Astrocyte (in vitro differentiated cells and primary cell): ENCODE measurements at regions not wholly inside any gene's neighbourhood (a gene's known extent, or its start where the extent isn't known, plus 50 kb on each side); places are given as distances from the start of the nearest gene placed in this dataset.

Source experiments
- DNase-seq: peaks from one replicate; pipeline ENCODE4 v3.0.0-alpha.2; 2010; ENCODE audit warnings: low read depth
- FAIRE-seq: peaks from 2 replicates; lab custom pipeline; 2011; peaks lifted over from hg19 to GRCh38; lab: Jason Lieb, UNC
- H2AFZ ChIP-seq: 2 replicates; pipeline ENCODE4 v1.6.0; 2012; ENCODE audit warnings: low read depth, low read length, inconsistent platforms
- H3K27ac ChIP-seq: 2 replicates; pipeline ENCODE4 v1.5.1; 2011; ENCODE audit warnings: low read depth, low read length, inconsistent platforms
- H3K27me3 ChIP-seq: 2 replicates; pipeline ENCODE4 v1.6.0; 2011; ENCODE audit warnings: low read length, inconsistent platforms; ENCODE audit not compliant: insufficient read depth
- H3K36me3 ChIP-seq: 2 replicates; pipeline ENCODE4 v1.5.1; 2011; ENCODE audit warnings: low read length, inconsistent platforms; ENCODE audit not compliant: insufficient read depth
- H3K4me1 ChIP-seq: 2 replicates; pipeline ENCODE4 v1.5.1; 2011; ENCODE audit warnings: low read length, inconsistent platforms; ENCODE audit not compliant: insufficient read depth
- H3K4me2 ChIP-seq: 2 replicates; pipeline ENCODE4 v1.6.0; 2012; ENCODE audit warnings: low read length, inconsistent platforms
- H3K4me3 ChIP-seq: 2 replicates; pipeline ENCODE4 v1.5.1; 2011; ENCODE audit warnings: low read depth, mild to moderate bottlenecking, low read length, inconsistent platforms; ENCODE audit not compliant: insufficient read depth
- H3K79me2 ChIP-seq: 2 replicates; pipeline ENCODE4 v1.6.0; 2012; ENCODE audit warnings: mild to moderate bottlenecking, low read length, inconsistent platforms; ENCODE audit not compliant: insufficient read depth
- H3K9ac ChIP-seq: 2 replicates; pipeline ENCODE4 v1.6.0; 2012; ENCODE audit warnings: mild to moderate bottlenecking, low read length, inconsistent platforms
- H3K9me3 ChIP-seq: 2 replicates; pipeline ENCODE4 v1.5.1; 2012; ENCODE audit warnings: low read depth, mild to moderate bottlenecking, low read length, inconsistent platforms; ENCODE audit not compliant: insufficient read depth
- H4K20me1 ChIP-seq: 2 replicates; pipeline ENCODE4 v1.6.0; 2012; ENCODE audit warnings: low read length, inconsistent platforms; ENCODE audit not compliant: insufficient read depth
- H3K27ac Mint-ChIP-seq: one replicate; pipeline ENCODE4 v1.8.0; 2021; ENCODE audit warnings: mild to moderate bottlenecking, mixed read lengths; ENCODE audit not compliant: unreplicated experiment
- H3K27me3 Mint-ChIP-seq: one replicate; pipeline ENCODE4 v1.8.0; 2021; ENCODE audit warnings: low read depth, mixed read lengths; ENCODE audit not compliant: unreplicated experiment
- H3K36me3 Mint-ChIP-seq: one replicate; pipeline ENCODE4 v1.8.0; 2021; ENCODE audit warnings: low read depth, mixed read lengths; ENCODE audit not compliant: unreplicated experiment
- H3K4me1 Mint-ChIP-seq: one replicate; pipeline ENCODE4 v1.8.0; 2021; ENCODE audit warnings: low read depth, mixed read lengths; ENCODE audit not compliant: unreplicated experiment
- H3K4me3 Mint-ChIP-seq: one replicate; pipeline ENCODE4 v1.8.0; 2021; ENCODE audit warnings: mild to moderate bottlenecking, moderate library complexity, mixed read lengths; ENCODE audit not compliant: unreplicated experiment
- H3K9me3 Mint-ChIP-seq: one replicate; pipeline ENCODE4 v1.8.0; 2021; ENCODE audit warnings: mild to moderate bottlenecking, mixed read lengths; ENCODE audit not compliant: unreplicated experiment
- EZH2 ChIP-seq: IDR thresholded peaks from 2 replicates; pipeline ENCODE4 v1.6.1; 2012; ENCODE audit warnings: mild to moderate bottlenecking, low read length, inconsistent platforms; ENCODE audit not compliant: insufficient read depth
- TF ChIP-seq, protein P1 (sequence below): IDR thresholded peaks from 2 replicates; pipeline ENCODE4 v1.5.1; 2011; ENCODE audit warnings: low read depth, mild to moderate bottlenecking, inconsistent platforms, low read length, moderate library complexity; ENCODE audit not compliant: insufficient read depth

DNA sequence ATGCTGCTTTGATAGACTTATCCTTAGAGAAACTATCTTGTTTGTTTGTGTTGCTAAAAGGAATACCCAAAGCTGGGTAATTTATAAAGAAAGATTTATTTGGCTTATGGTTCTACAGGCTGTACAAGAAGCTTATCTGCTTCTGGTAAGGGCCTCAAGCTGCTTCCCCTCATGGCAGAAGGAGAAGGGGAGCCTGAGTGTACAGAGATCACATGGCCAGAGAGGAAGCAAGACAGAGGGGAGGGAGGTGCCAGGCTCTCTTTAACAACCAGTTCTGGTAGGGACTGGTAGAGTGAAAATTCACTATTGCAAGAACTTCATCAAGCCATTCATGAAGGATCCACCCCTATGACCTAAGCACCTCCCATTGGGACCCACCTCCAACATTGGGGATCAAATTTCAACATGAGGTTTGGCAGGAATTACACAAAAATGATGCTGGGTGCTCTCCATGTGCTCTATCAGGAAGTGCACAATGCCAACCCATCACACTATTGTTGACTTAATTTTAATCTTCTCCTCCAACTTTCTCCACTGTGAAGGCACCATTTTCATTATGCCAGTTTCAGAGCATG is 115.1 kb upstream of the SHB start:
- Mint-ChIP-seq H3K4me1 (peaks cover 25% of the 10 kb centered on the region), H3K4me3 (no peak overlapping the region), H3K27me3 (peaks cover 4% of the 10 kb centered on the region), H3K27ac (no peak overlapping the region), H3K9me3 (peaks cover 2% of the 10 kb centered on the region), H3K36me3 (peaks cover 5% of the 10 kb centered on the region)
- Histone ChIP-seq H3K4me1 (peaks cover 5% of the 10 kb centered on the region), H3K4me3 (no peak overlapping the region), H3K9ac (no peak overlapping the region), H3K27ac (no peak overlapping the region), H3K9me3 (no peaks in the 10 kb centered on the region), H3K36me3 (no peaks in the 10 kb centered on the region), H3K79me2 (no peaks in the 10 kb centered on the region), H3K4me2 (no peak overlapping the region), H4K20me1 (no peaks in the 10 kb centered on the region), H2AFZ (no peak overlapping the region), H3K27me3 (no peaks in the 10 kb centered on the region)
- DNase-seq (peak; percentile 35), FAIRE-seq (no peak)
- TF ChIP-seq, protein P1, sequence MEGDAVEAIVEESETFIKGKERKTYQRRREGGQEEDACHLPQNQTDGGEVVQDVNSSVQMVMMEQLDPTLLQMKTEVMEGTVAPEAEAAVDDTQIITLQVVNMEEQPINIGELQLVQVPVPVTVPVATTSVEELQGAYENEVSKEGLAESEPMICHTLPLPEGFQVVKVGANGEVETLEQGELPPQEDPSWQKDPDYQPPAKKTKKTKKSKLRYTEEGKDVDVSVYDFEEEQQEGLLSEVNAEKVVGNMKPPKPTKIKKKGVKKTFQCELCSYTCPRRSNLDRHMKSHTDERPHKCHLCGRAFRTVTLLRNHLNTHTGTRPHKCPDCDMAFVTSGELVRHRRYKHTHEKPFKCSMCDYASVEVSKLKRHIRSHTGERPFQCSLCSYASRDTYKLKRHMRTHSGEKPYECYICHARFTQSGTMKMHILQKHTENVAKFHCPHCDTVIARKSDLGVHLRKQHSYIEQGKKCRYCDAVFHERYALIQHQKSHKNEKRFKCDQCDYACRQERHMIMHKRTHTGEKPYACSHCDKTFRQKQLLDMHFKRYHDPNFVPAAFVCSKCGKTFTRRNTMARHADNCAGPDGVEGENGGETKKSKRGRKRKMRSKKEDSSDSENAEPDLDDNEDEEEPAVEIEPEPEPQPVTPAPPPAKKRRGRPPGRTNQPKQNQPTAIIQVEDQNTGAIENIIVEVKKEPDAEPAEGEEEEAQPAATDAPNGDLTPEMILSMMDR: no peak
- no peak for TF ChIP-seq EZH2

DNA sequence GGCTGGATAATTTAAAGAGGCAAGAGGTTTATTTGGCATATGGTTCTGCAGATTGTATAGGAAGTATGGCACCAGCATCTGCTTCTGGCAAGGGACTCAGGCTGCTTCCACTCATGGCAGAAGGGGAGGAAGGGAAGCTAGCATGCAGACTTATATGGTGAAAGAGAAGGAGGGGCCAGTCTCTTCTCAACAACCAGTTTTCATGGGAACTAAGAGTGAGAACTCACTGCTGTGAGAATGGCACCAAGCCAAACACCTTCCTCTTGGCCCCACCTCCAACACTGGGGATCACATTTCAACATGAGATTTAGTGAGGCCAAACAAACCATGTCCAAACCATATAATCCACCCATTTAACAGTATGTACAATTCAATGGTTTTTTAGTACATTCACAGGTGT is 113.3 kb upstream of the SHB start:
- Histone ChIP-seq H3K9ac (no peak overlapping the region), H3K79me2 (no peaks in the 10 kb centered on the region), H2AFZ (no peak overlapping the region), H3K4me3 (no peak overlapping the region), H3K9me3 (no peaks in the 10 kb centered on the region), H3K4me2 (no peak overlapping the region), H3K4me1 (peaks cover 5% of the 10 kb centered on the region), H4K20me1 (no peaks in the 10 kb centered on the region), H3K27me3 (no peaks in the 10 kb centered on the region), H3K36me3 (no peaks in the 10 kb centered on the region), H3K27ac (no peak overlapping the region)
- H3K4me1 Mint-ChIP-seq: peaks cover 29% of the 10 kb centered on the region
- H3K27me3 Mint-ChIP-seq: peaks cover 2% of the 10 kb centered on the region
- H3K9me3 Mint-ChIP-seq: no peaks in the 10 kb centered on the region
- peaks cover 5% of the 10 kb centered on the region for H3K36me3 Mint-ChIP-seq
- DNase-seq (no peak), FAIRE-seq (no peak)
- no peak overlapping the region for H3K27ac Mint-ChIP-seq
- TF ChIP-seq, protein P1: no peak
- no peak for TF ChIP-seq EZH2
- no peak overlapping the region for H3K4me3 Mint-ChIP-seq

DNA sequence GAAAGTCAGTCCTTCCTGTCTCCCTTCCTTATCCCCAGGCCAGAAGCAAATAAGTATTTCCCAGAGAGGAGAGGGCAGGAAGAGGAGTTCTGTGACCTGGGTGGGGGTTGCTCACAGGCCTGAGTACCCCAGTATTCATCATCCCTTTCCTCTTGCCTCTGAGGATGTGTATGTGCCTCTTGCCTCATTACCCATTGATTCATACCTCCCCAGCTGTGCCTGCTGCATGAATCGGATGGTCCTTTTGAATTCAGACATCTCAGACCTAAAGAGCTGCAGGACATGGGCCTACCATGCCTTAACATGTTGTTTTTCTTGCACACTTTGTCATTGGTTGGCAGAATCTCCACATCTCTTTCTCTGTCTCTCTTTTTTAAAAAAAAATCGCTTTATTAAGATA is 112.8 kb upstream of the SHB start:
- Histone ChIP-seq H3K9me3 (no peaks in the 10 kb centered on the region), H2AFZ (no peak overlapping the region), H4K20me1 (no peaks in the 10 kb centered on the region), H3K4me3 (no peak overlapping the region), H3K9ac (no peak overlapping the region), H3K36me3 (no peaks in the 10 kb centered on the region), H3K27me3 (no peaks in the 10 kb centered on the region), H3K4me1 (peaks cover 5% of the 10 kb centered on the region), H3K4me2 (no peak overlapping the region), H3K79me2 (no peaks in the 10 kb centered on the region), H3K27ac (no peak overlapping the region)
- H3K36me3 Mint-ChIP-seq: peaks cover 5% of the 10 kb centered on the region
- no peak overlapping the region for H3K27ac Mint-ChIP-seq
- no peak for DNase-seq
- no peaks in the 10 kb centered on the region for H3K27me3 Mint-ChIP-seq
- H3K4me3 Mint-ChIP-seq: no peak overlapping the region
- peaks cover 24% of the 10 kb centered on the region for H3K4me1 Mint-ChIP-seq
- TF ChIP-seq EZH2: no peak
- TF ChIP-seq, protein P1: no peak
- FAIRE-seq: no peak
- no peaks in the 10 kb centered on the region for H3K9me3 Mint-ChIP-seq
